VCaP (cell line): ENCODE measurements at regions not wholly inside any gene's neighbourhood (a gene's known extent, or its start where the extent isn't known, plus 50 kb on each side); places are given as distances from the start of the nearest gene placed in this dataset.

ENCODE experiments used
- H3K27ac ChIP-seq: fragments of 450-650 bp; 2 replicates; pipeline ENCODE4 v1.5.1; 2017
- CTCF ChIP-seq: fragments of 450-650 bp; conservative IDR thresholded peaks from 2 replicates; pipeline ENCODE4 v1.5.1; 2017; ENCODE audit warnings: mild to moderate bottlenecking, moderate library complexity

- no peak overlapping the region for H3K27ac ChIP-seq
- no peak for TF ChIP-seq CTCF
Observed at GRCh38 chr11:91247009-91247735, 977.4 kb upstream of the FAT3 start.

GRCh38 chr11:91244912-91245311, 979.7 kb upstream of the FAT3 start:
- no peak for TF ChIP-seq CTCF
- no peak overlapping the region for H3K27ac ChIP-seq

- TF ChIP-seq CTCF: no peak
- H3K27ac ChIP-seq: no peak overlapping the region
Observed at GRCh38 chr11:91243630-91244029, 981.0 kb upstream of the FAT3 start.

GRCh38 chr11:91243051-91243450, 981.6 kb upstream of the FAT3 start:
- no peak for TF ChIP-seq CTCF
- H3K27ac ChIP-seq: no peak overlapping the region

- no peak for TF ChIP-seq CTCF
- H3K27ac ChIP-seq: no peak overlapping the region
Observed at GRCh38 chr11:91241226-91241625, 983.4 kb upstream of the FAT3 start.

- H3K27ac ChIP-seq: no peak overlapping the region
- TF ChIP-seq CTCF: no peak
Observed at GRCh38 chr11:91239359-91239758, 985.3 kb upstream of the FAT3 start.

GRCh38 chr11:91231226-91231625, 993.4 kb upstream of the FAT3 start:
- H3K27ac ChIP-seq: no peak overlapping the region
- TF ChIP-seq CTCF: no peak
